Ishikawa (cell line): ENCODE measurements at regions not wholly inside any gene's neighbourhood (a gene's known extent, or its start where the extent isn't known, plus 50 kb on each side); places are given as distances from the start of the nearest gene placed in this dataset.

Experiments
- CEBPB ChIP-seq: IDR thresholded peaks from 2 replicates; pipeline ENCODE4 v1.6.1; 2012
- EP300 ChIP-seq: IDR thresholded peaks from 2 replicates; pipeline ENCODE4 v1.6.1; 2012; ENCODE audit warnings: borderline replicate concordance
- TAF1 ChIP-seq: IDR thresholded peaks from 2 replicates; pipeline ENCODE4 v1.6.1; 2012; ENCODE audit warnings: low read depth, mild to moderate bottlenecking
- TEAD4 ChIP-seq: IDR thresholded peaks from 2 replicates; pipeline ENCODE4 v1.6.1; 2012
- YY1 ChIP-seq: IDR thresholded peaks from 2 replicates; pipeline ENCODE4 v1.6.1; 2012; ENCODE audit warnings: low read depth

DNA sequence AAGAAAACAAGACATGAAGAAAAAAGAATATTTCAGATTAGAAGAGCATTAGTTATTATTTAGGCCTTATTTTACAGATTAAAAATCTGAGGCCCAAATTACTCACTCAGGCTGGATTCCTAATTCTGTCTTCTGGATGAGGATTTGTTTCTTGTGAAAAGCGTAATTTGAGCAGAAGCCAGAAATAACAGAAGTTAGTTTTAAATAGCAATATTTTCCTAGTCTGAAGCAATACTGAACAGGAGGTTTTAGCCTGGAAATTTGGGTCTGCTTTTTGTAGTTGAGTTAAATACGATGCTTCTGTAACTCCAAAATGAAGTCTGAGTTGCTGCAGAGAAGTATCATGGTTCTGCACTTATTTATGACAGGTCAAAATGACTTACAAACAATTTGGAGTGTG, 124.9 kb downstream of the RTL3 start:
- TF ChIP-seq YY1 = no peak
- TF ChIP-seq CEBPB = no peak
- TF ChIP-seq EP300 = no peak
- no peak for TF ChIP-seq TAF1
- no peak for TF ChIP-seq TEAD4
